Spinal cord (tissue), 9 donors: ENCODE measurements at regions not wholly inside any gene's neighbourhood (a gene's known extent, or its start where the extent isn't known, plus 50 kb on each side); places are given as distances from the start of the nearest gene placed in this dataset.

ENCODE experiments used
- DNase-seq, 6 donors: peaks; one replicate each; pipeline versions ENCODE4 v3.0.0 to v3.0.0-alpha.2; 2013 to 2015; ENCODE audit warnings: low spot score in 6 of 6, low read depth in 4 of 6
- H3K27ac ChIP-seq: one replicate; pipeline ENCODE4 v1.5.1; 2013; ENCODE audit warnings: low read depth, low read length, control low read depth
- H3K27me3 ChIP-seq: one replicate; pipeline ENCODE4 v1.6.1; 2013; ENCODE audit warnings: low read length; ENCODE audit not compliant: control insufficient read depth, insufficient read depth
- H3K36me3 ChIP-seq: one replicate; pipeline ENCODE4 v1.6.1; 2013; ENCODE audit warnings: low read length; ENCODE audit not compliant: control insufficient read depth, insufficient read depth
- H3K4me1 ChIP-seq: one replicate; pipeline ENCODE4 v1.6.1; 2013; ENCODE audit warnings: low read length; ENCODE audit not compliant: control insufficient read depth, insufficient read depth
- H3K4me3 ChIP-seq: one replicate; pipeline ENCODE4 v1.5.1; 2013; ENCODE audit warnings: low read depth, low read length, control low read depth
- H3K9me3 ChIP-seq: one replicate; pipeline ENCODE4 v1.6.1; 2013; ENCODE audit warnings: low read length; ENCODE audit not compliant: control insufficient read depth, insufficient read depth
- WGBS: methylation state at CpG from one replicate; pipeline ENCODE4 v1.1.5; 2013; ENCODE audit warnings: missing lambda C conversion rate; ENCODE audit not compliant: insufficient coverage; 5-methylcytosine and 5-hydroxymethylcytosine counted together
- donor health status: healthy.

- WGBS: 93% methylated on average over 4 of the region's 4 CpGs
- Histone ChIP-seq H3K27me3 (no peaks in the 10 kb centered on the region), H3K4me3 (no peak overlapping the region), H3K36me3 (no peaks in the 10 kb centered on the region), H3K4me1 (peaks cover 18% of the 10 kb centered on the region), H3K27ac (no peak overlapping the region), H3K9me3 (no peaks in the 10 kb centered on the region)
- no peak for DNase-seq
These were observed 336.6 kb upstream of the MYT1L start for GRCh38 chr2:2667690-2668089.

- Histone ChIP-seq H3K9me3 (no peaks in the 10 kb centered on the region), H3K27ac (no peak overlapping the region), H3K27me3 (no peaks in the 10 kb centered on the region), H3K4me3 (no peak overlapping the region), H3K36me3 (no peaks in the 10 kb centered on the region), H3K4me1 (peaks cover 26% of the 10 kb centered on the region)
- no peak for DNase-seq
- 92% methylated on average over 8 of the region's 12 CpGs for WGBS
These were observed 334.7 kb upstream of the MYT1L start for GRCh38 chr2:2665834-2666133.

GRCh38 chr2:2664989-2665833 is 334.1 kb upstream of the MYT1L start:
- no peaks in the 10 kb centered on the region for H3K9me3 ChIP-seq
- no peaks in the 10 kb centered on the region for H3K36me3 ChIP-seq
- no peaks in the 10 kb centered on the region for H3K27me3 ChIP-seq
- DNase-seq: peak in 1 of 6 donors; percentile 51
- WGBS: 71% methylated on average over 28 of the region's 28 CpGs
- no peak overlapping the region for H3K27ac ChIP-seq
- H3K4me1 ChIP-seq: peaks cover 28% of the 10 kb centered on the region
- H3K4me3 ChIP-seq: no peak overlapping the region

- Histone ChIP-seq H3K36me3 (no peaks in the 10 kb centered on the region), H3K27me3 (no peaks in the 10 kb centered on the region), H3K4me3 (no peak overlapping the region), H3K9me3 (peaks cover 5% of the 10 kb centered on the region), H3K4me1 (peaks cover 28% of the 10 kb centered on the region), H3K27ac (no peak overlapping the region)
- no peak for DNase-seq
- 88% methylated on average over 18 of the region's 23 CpGs for WGBS
These were observed 332.4 kb upstream of the MYT1L start for GRCh38 chr2:2663401-2664036.

GRCh38 chr2:2662847-2663356 is 331.8 kb upstream of the MYT1L start:
- WGBS: 51% methylated on average over 7 of the region's 9 CpGs
- Histone ChIP-seq H3K36me3 (no peaks in the 10 kb centered on the region), H3K4me3 (no peak overlapping the region), H3K4me1 (peaks cover 28% of the 10 kb centered on the region), H3K9me3 (peaks cover 5% of the 10 kb centered on the region), H3K27me3 (no peaks in the 10 kb centered on the region), H3K27ac (no peak overlapping the region)
- DNase-seq: peak in 1 of 6 donors; percentile 48

- no peak overlapping the region for H3K27ac ChIP-seq
These were observed 331.2 kb upstream of the MYT1L start for GRCh38 chr2:2662037-2662846.

GRCh38 chr2:2660789-2661355 is 329.8 kb upstream of the MYT1L start:
- H3K4me3 ChIP-seq: no peak overlapping the region
- peaks cover 45% of the 10 kb centered on the region for H3K4me1 ChIP-seq
- H3K27ac ChIP-seq: no peak overlapping the region
- no peaks in the 10 kb centered on the region for H3K36me3 ChIP-seq
- no peaks in the 10 kb centered on the region for H3K27me3 ChIP-seq
- DNase-seq: no peak
- peaks cover 5% of the 10 kb centered on the region for H3K9me3 ChIP-seq
- WGBS: 91% methylated on average over 6 of the region's 7 CpGs

More at GRCh38 chr2:2662037-2662846, 331.2 kb upstream of the MYT1L start:
- Histone ChIP-seq H3K4me3 (no peak overlapping the region), H3K4me1 (peaks cover 32% of the 10 kb centered on the region), H3K36me3 (no peaks in the 10 kb centered on the region), H3K9me3 (peaks cover 5% of the 10 kb centered on the region), H3K27me3 (no peaks in the 10 kb centered on the region)
- WGBS: 52% methylated on average over 14 of the region's 18 CpGs
- peak in 1 of 6 donors; percentile 56 for DNase-seq

GRCh38 chr2:2657121-2657962 is 326.3 kb upstream of the MYT1L start:
- Histone ChIP-seq H3K9me3 (peaks cover 5% of the 10 kb centered on the region), H3K36me3 (no peaks in the 10 kb centered on the region), H3K4me1 (peaks cover 35% of the 10 kb centered on the region), H3K27me3 (no peaks in the 10 kb centered on the region), H3K27ac (no peak overlapping the region), H3K4me3 (no peak overlapping the region)
- WGBS: 80% methylated on average over 13 of the region's 15 CpGs
- DNase-seq: no peak
